Effector memory CD4-positive, alpha-beta T cell (primary cell): ENCODE measurements at regions not wholly inside any gene's neighbourhood (a gene's known extent, or its start where the extent isn't known, plus 50 kb on each side); places are given as distances from the start of the nearest gene placed in this dataset.
A peak's percentile ranks its signal among the peaks of the same experiment; 100 is the strongest.

Source experiments
- DNase-seq, 3 donors: peaks; one replicate each; pipeline ENCODE4 v3.0.0-alpha.2; 2020
- H3K27ac ChIP-seq: 2 replicates; pipeline ENCODE4 v1.7.0; 2013; ENCODE audit warnings: mild to moderate bottlenecking, low read length, moderate library complexity; ENCODE audit not compliant: insufficient read depth, poor library complexity, severe bottlenecking
- H3K27me3 ChIP-seq: replicated peaks from 2 replicates; pipeline ENCODE4 v1.7.0; 2013; ENCODE audit warnings: mild to moderate bottlenecking, low read length; ENCODE audit not compliant: insufficient read depth, control insufficient read depth, poor library complexity, severe bottlenecking
- H3K36me3 ChIP-seq: 2 replicates; pipeline ENCODE4 v1.7.0; 2013; ENCODE audit warnings: mild to moderate bottlenecking, low read length, moderate library complexity; ENCODE audit not compliant: control insufficient read depth, insufficient read depth
- H3K4me1 ChIP-seq: 2 replicates; pipeline ENCODE4 v1.7.0; 2013; ENCODE audit warnings: low read length, mild to moderate bottlenecking; ENCODE audit not compliant: control insufficient read depth, insufficient read depth, poor library complexity, severe bottlenecking
- H3K4me3 ChIP-seq: 2 replicates; pipeline ENCODE4 v1.7.0; 2013; ENCODE audit warnings: low read length, low read depth, mild to moderate bottlenecking; ENCODE audit not compliant: insufficient read depth, poor library complexity, severe bottlenecking
- H3K9me3 ChIP-seq: 2 replicates; pipeline ENCODE4 v1.7.0; 2013; ENCODE audit warnings: mild to moderate bottlenecking, low read length, moderate library complexity; ENCODE audit not compliant: control insufficient read depth

DNA sequence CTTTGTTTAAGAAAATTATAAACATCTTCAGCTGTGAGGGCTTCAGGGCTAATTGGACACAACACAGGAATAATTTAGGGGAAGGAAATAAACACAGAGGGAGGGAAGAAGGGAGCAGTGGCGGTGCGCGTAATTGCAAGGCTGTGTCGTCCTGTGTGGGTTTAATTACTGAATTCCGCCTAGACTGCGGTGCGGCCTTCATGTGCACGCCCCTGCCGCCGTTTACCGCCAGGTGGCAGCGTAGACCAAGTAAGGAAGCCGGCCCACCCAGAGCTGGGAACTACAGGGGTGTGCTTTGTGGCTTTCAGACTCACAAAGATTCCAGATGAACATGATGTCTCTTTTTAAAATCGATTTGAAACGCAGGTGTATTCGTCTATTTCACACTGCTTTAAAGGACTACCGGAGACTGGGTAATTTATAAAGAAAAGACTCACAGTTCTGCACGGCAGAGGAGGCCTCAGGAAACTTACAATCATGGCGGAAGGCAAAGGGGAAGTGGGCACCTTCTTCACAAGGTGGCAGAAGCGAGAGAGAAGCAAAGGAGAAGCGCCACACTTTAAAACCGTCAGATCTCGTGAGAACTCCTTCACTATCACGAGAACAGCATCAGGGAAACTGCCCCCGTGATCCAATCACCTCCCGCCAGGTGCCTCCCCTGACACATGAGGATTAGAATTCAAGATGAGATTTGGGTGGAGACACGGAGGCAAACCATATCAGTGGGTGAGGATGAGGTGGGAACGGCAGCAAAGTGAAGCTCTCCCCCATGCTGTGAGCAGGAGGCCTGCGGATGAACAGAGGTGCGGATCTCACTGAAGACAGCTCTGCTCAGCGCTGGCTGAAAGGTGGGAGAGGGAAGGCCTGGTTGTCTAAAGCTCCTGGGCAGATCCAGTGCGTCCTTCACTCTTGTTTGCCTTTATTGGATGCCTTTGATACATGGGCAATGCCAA lies 222.0 kb upstream of the PDE10A start:
- Histone ChIP-seq H3K4me1 (no peaks in the 10 kb centered on the region), H3K27ac (no peak overlapping the region), H3K4me3 (no peak overlapping the region), H3K36me3 (no peaks in the 10 kb centered on the region), H3K27me3 (no peaks in the 10 kb centered on the region), H3K9me3 (no peaks in the 10 kb centered on the region)
- peak in 2 of 3 donors; percentile 10 to 32 for DNase-seq

DNA sequence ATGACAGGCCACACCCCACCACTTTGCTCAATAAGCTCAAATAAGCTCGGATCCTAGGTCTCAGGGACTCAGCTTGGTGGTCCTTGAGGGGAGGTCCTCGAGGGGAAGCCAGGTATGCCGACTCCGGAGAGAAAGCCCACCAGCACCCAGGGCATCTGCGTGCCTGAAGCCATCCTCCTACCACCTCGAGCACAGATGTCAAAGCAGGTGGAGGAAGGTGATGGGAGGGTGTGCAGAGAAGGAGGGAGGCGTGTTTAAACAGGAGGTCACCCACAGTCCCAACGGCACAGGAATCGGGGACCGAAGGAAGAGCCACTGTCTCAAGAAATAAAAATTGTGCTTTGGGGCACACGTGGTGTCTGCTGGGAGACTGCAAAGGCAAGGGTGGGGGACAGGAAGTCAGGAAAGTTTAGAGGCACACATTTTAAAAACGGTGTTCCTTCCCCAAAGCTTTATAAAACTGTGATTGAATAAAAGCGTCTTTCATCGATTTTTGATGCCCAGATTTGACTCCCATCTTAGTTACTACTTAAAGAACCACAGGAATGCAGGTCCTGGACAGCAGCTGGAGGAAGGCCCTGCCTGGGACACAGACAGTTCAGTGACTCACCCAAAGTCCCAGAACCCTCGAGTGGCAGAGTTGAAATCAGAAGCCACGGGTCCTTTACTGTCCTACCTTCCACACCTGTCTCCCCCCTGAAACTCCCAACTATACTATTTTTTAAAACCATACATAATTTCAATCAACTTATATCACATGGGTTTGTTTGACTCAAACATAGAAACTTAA lies 221.0 kb upstream of the PDE10A start:
- H3K4me3 ChIP-seq: no peak overlapping the region
- no peaks in the 10 kb centered on the region for H3K9me3 ChIP-seq
- no peak overlapping the region for H3K27ac ChIP-seq
- no peaks in the 10 kb centered on the region for H3K4me1 ChIP-seq
- H3K36me3 ChIP-seq: no peaks in the 10 kb centered on the region
- DNase-seq: no peak
- H3K27me3 ChIP-seq: no peaks in the 10 kb centered on the region

DNA sequence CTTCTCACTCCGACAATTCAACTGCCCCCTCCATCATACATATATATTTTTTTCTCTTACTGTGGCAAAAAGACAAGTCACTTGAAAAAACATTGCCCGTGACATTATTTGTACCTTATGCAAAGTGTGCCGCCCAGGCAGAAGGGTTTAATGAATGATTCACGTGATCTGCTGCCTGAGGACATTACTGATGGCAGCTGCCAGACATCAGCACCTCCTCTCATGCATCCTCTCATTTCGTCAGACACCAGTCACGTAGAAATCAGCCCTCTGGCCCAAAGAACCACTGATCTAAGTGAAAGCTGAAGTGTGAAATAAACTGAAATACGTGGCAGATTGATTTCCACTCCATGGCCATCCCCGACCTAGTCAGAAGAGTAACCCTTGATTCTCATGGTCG lies 218.8 kb upstream of the PDE10A start:
- no peak overlapping the region for H3K27ac ChIP-seq
- no peaks in the 10 kb centered on the region for H3K36me3 ChIP-seq
- H3K4me3 ChIP-seq: no peak overlapping the region
- H3K4me1 ChIP-seq: no peaks in the 10 kb centered on the region
- no peak for DNase-seq
- no peaks in the 10 kb centered on the region for H3K27me3 ChIP-seq
- no peaks in the 10 kb centered on the region for H3K9me3 ChIP-seq

DNA sequence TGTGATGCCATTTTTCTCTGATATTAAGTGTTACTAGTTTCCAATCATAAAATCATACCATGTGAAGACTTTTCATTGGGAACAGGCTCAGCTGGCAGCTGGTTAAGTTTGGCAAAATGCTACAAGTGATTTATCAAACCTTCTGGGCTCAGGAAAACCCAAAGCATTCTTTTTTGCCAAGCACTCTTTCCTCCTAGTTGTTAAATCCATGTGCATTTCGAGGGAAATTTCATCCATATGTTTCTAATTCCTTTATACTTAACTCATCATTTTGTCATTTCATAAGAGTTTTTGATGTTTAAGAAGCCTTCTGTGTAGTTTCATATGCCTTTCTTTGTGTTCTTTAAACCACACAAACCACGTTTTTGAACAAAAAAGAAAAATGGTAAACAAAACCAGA lies 217.6 kb upstream of the PDE10A start:
- H3K4me1 ChIP-seq: no peaks in the 10 kb centered on the region
- H3K27ac ChIP-seq: no peak overlapping the region
- H3K27me3 ChIP-seq: no peaks in the 10 kb centered on the region
- H3K4me3 ChIP-seq: no peak overlapping the region
- no peaks in the 10 kb centered on the region for H3K36me3 ChIP-seq
- no peak for DNase-seq
- no peaks in the 10 kb centered on the region for H3K9me3 ChIP-seq

DNA sequence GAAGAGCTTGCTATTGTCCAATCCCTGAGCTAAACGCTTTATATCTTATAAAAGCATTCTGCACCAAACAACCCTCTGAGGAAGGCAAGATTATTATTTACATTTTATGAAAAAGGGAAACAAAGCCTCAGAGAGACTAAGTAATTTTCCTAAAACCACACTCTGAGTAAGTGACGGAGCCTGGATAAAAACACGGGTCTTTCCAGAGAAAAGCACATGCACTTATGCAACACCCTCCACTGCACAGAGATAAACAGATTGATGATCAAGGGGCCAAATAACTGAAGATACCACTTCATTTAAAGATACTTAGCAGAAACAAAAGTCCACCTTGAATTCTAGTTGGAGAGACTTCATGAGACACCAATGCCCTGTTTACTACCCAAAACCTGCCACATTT lies 214.7 kb upstream of the PDE10A start:
- no peak overlapping the region for H3K4me3 ChIP-seq
- DNase-seq: no peak
- no peak overlapping the region for H3K27ac ChIP-seq
- no peaks in the 10 kb centered on the region for H3K4me1 ChIP-seq
- H3K9me3 ChIP-seq: no peaks in the 10 kb centered on the region
- no peaks in the 10 kb centered on the region for H3K27me3 ChIP-seq
- no peaks in the 10 kb centered on the region for H3K36me3 ChIP-seq

DNA sequence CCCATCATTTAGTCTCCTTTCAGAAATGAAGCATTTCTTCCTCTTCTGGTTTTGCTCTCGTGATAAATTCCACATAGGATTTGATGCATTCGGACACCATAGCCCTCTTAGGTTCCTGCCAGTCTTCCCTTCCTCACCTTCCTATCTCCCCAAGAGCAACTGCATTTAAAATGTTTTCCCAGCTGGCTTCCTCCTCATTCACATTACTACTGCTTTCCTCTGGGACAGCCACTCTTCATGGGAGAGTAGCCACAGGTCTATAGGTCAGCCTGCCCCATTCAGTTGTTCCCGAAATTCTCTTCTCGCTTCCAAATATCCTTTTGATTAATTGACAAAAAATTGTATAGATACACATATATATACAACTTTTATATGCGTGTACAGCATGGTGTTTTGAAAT lies 214.2 kb upstream of the PDE10A start:
- Histone ChIP-seq H3K36me3 (no peaks in the 10 kb centered on the region), H3K4me1 (no peaks in the 10 kb centered on the region), H3K27ac (no peak overlapping the region), H3K4me3 (no peak overlapping the region), H3K9me3 (no peaks in the 10 kb centered on the region), H3K27me3 (no peaks in the 10 kb centered on the region)
- DNase-seq: no peak

DNA sequence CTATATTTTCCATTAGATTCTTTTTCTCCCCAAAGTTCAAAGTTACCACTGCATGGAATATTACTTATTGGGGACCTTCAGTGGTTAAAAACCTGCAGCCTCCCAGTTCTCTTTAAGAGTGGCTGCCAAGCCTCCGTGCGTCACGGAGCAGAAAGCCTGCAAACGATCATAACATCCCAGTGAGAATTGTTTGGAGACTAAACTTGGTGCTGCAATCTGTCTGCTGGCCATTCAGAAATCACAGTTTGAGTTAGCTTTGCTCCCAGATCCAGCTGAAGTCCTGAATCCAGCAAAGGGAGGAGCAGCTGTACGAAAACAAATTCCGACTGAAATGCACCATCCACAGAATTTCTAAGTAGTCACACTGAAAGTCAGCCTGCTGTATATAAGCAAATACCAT lies 213.5 kb upstream of the PDE10A start:
- H3K27ac ChIP-seq: no peak overlapping the region
- H3K36me3 ChIP-seq: no peaks in the 10 kb centered on the region
- no peak overlapping the region for H3K4me3 ChIP-seq
- H3K4me1 ChIP-seq: no peaks in the 10 kb centered on the region
- H3K27me3 ChIP-seq: no peaks in the 10 kb centered on the region
- no peak for DNase-seq
- no peaks in the 10 kb centered on the region for H3K9me3 ChIP-seq

DNA sequence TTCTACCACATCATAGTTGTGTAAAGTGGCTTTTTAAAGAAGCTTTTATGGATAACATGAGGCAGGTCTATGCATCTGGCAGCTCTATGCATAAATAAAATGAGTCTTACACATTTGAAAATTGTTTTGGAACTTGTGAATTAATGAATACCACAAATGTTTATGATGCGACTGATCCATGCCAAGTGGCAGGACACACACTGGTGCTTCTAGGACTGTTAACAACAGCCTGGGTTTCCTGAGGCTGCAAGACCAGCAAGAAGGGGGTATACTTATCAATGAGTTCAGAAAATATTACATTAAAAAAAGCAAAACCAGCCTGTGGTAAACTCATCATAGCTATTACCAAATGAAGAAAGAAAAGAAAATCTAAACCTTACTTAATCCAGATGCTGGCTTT lies 212.9 kb upstream of the PDE10A start:
- no peaks in the 10 kb centered on the region for H3K27me3 ChIP-seq
- no peaks in the 10 kb centered on the region for H3K4me1 ChIP-seq
- no peaks in the 10 kb centered on the region for H3K9me3 ChIP-seq
- DNase-seq: no peak
- no peaks in the 10 kb centered on the region for H3K36me3 ChIP-seq
- no peak overlapping the region for H3K27ac ChIP-seq
- no peak overlapping the region for H3K4me3 ChIP-seq

DNA sequence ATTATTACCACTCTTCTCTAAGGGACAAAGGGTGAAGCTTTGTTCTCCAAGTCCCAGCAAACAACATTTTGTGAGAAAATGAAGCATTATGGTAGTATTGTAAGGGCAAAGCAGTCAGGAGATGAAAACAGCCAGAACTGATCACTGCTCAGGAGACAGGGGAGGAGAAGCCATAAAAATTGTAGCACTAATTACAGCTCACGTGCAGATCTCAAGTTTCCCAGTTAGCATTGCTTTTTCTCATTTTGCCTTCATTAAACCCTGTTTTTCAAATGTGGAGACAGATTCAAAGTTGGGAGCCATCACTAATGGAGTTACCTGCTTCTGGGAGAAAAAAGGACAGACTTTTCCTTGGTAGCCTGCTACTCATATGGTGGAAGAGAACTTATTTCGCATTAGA lies 210.9 kb upstream of the PDE10A start:
- Histone ChIP-seq H3K27me3 (no peaks in the 10 kb centered on the region), H3K9me3 (no peaks in the 10 kb centered on the region), H3K27ac (no peak overlapping the region), H3K4me1 (no peaks in the 10 kb centered on the region), H3K36me3 (no peaks in the 10 kb centered on the region), H3K4me3 (no peak overlapping the region)
- DNase-seq: no peak

DNA sequence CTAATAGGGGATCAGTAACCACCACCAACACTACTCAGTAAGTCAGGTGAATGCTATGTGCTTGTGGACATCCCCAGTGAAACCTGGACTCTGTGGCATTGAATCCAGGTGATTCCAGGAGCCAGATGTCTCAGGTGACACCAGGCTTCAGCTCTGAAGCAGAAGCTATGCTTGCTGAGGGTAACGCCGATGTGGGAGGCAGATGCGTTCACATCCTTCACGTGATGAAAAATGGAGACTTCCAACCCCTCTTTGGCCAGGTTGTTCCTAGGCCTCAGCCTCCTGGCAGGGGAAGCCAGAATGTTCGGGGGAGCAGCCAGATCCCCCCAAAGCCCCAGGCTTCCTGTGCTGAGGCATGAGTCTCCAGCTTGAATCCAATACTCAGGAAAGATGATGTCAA lies 209.8 kb upstream of the PDE10A start:
- Histone ChIP-seq H3K4me1 (no peaks in the 10 kb centered on the region), H3K4me3 (no peak overlapping the region), H3K36me3 (no peaks in the 10 kb centered on the region), H3K27ac (no peak overlapping the region), H3K9me3 (no peaks in the 10 kb centered on the region), H3K27me3 (no peaks in the 10 kb centered on the region)
- DNase-seq: no peak
